Stimulated activated memory B cell treated with anti-CD40 and anti-IgM and Interleukin-4, amounts not matched to agents 10 μg/mL and 1 μg/mL and 100 μg/mL, for 72 hours (primary cell): ENCODE measurements at regions not wholly inside any gene's neighbourhood (a gene's known extent, or its start where the extent isn't known, plus 50 kb on each side); places are given as distances from the start of the nearest gene placed in this dataset.
"Not testable (repeated sequence)": the region's sequence is repeated elsewhere in the genome, so short reads cannot be mapped to it uniquely, and the experiment has no call there.

ENCODE experiments used
- ATAC-seq: fragments of 150-1000 bp; cut with Tn5 transposase; 2 replicates; pipeline ENCODE4 v1.10.0; 2021
- H3K27ac Mint-ChIP-seq: one replicate; pipeline ENCODE4 v1.8.0; 2022; ENCODE audit warnings: mild to moderate bottlenecking, mixed read lengths
- H3K27me3 Mint-ChIP-seq: one replicate; pipeline ENCODE4 v1.8.0; 2022; ENCODE audit warnings: mixed read lengths
- H3K36me3 Mint-ChIP-seq: one replicate; pipeline ENCODE4 v1.8.0; 2022; ENCODE audit warnings: mixed read lengths
- H3K4me1 Mint-ChIP-seq: one replicate; pipeline ENCODE4 v1.8.0; 2022; ENCODE audit warnings: mixed read lengths
- H3K4me3 Mint-ChIP-seq: one replicate; pipeline ENCODE4 v1.8.0; 2022; ENCODE audit warnings: mild to moderate bottlenecking, moderate library complexity, mixed read lengths
- H3K9me3 Mint-ChIP-seq: one replicate; pipeline ENCODE4 v1.8.0; 2022; ENCODE audit warnings: mixed read lengths

- H3K27ac Mint-ChIP-seq: no peak overlapping the region
- no peaks in the 10 kb centered on the region for H3K9me3 Mint-ChIP-seq
- no peak for ATAC-seq
- no peaks in the 10 kb centered on the region for H3K4me1 Mint-ChIP-seq
- H3K4me3 Mint-ChIP-seq: no peak overlapping the region
- no peaks in the 10 kb centered on the region for H3K36me3 Mint-ChIP-seq
- H3K27me3 Mint-ChIP-seq: peaks cover 7% of the 10 kb centered on the region
Measured at GRCh38 chr5:36377192-36377591, 75.5 kb upstream of the RANBP3L start.

GRCh38 chr5:36378551-36378950, 76.8 kb upstream of the RANBP3L start:
- H3K36me3 Mint-ChIP-seq: no peaks in the 10 kb centered on the region
- no peak overlapping the region for H3K4me3 Mint-ChIP-seq
- H3K27ac Mint-ChIP-seq: no peak overlapping the region
- no peaks in the 10 kb centered on the region for H3K27me3 Mint-ChIP-seq
- H3K4me1 Mint-ChIP-seq: no peaks in the 10 kb centered on the region
- ATAC-seq: no peak
- H3K9me3 Mint-ChIP-seq: no peaks in the 10 kb centered on the region

GRCh38 chr5:36382890-36383289, 81.2 kb upstream of the RANBP3L start:
- no peaks in the 10 kb centered on the region for H3K9me3 Mint-ChIP-seq
- H3K4me3 Mint-ChIP-seq: no peak overlapping the region
- no peak overlapping the region for H3K27ac Mint-ChIP-seq
- no peaks in the 10 kb centered on the region for H3K4me1 Mint-ChIP-seq
- no peaks in the 10 kb centered on the region for H3K36me3 Mint-ChIP-seq
- ATAC-seq: no peak
- H3K27me3 Mint-ChIP-seq: peaks cover 18% of the 10 kb centered on the region

DNA sequence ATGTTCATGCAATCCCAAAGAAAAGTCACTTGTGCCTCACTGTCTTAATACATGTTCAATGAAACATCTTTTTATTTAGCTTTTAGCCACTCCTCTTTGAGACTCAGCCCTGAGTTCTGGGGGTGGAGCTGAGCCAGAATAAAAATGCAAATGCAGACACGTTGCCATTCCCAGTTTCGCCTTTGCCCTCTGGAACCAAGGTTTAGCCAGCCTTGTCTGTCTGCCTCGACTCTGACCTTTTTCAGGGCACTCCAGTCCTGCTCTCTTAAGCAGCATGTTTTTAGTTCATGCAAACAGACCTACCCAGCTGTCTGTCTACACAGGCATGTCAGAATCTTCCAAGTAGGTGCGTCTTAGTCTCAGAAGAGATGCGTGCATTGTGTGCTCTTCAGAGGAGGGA, 82.2 kb upstream of the RANBP3L start:
- H3K27ac Mint-ChIP-seq: no peak overlapping the region
- H3K4me1 Mint-ChIP-seq: no peaks in the 10 kb centered on the region
- H3K36me3 Mint-ChIP-seq: no peaks in the 10 kb centered on the region
- no peaks in the 10 kb centered on the region for H3K9me3 Mint-ChIP-seq
- H3K4me3 Mint-ChIP-seq: no peak overlapping the region
- H3K27me3 Mint-ChIP-seq: peaks cover 18% of the 10 kb centered on the region
- ATAC-seq: no peak

GRCh38 chr5:36384845-36385244, 83.1 kb upstream of the RANBP3L start:
- H3K27me3 Mint-ChIP-seq: peaks cover 27% of the 10 kb centered on the region
- H3K4me1 Mint-ChIP-seq: no peaks in the 10 kb centered on the region
- no peaks in the 10 kb centered on the region for H3K9me3 Mint-ChIP-seq
- H3K4me3 Mint-ChIP-seq: no peak overlapping the region
- no peak overlapping the region for H3K27ac Mint-ChIP-seq
- ATAC-seq: no peak
- no peaks in the 10 kb centered on the region for H3K36me3 Mint-ChIP-seq

DNA sequence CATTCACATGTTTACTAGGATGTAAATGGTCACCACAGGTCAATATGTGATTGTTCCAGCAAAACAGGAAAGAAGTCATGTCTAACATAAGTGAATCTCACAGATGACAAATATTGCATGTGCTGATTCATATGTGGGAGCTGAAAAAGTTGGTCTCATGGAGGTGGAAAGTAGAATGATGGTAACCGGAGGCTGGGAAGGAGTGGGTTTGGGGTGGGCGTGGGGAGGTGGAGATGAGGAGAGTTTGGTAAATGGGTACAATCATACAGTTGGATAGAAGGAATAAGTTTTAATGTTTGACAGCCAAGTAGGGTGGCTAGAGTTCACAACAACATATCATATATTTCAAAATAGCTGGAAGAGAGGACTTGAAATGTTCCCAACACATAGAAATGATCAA, 83.8 kb upstream of the RANBP3L start:
- Mint-ChIP-seq H3K36me3 (no peaks in the 10 kb centered on the region), H3K4me1 (no peaks in the 10 kb centered on the region), H3K27me3 (peaks cover 33% of the 10 kb centered on the region), H3K4me3 (no peak overlapping the region), H3K9me3 (no peaks in the 10 kb centered on the region), H3K27ac (no peak overlapping the region)
- ATAC-seq: no peak

GRCh38 chr5:36388288-36388687, 86.6 kb upstream of the RANBP3L start:
- Mint-ChIP-seq H3K4me1 (no peaks in the 10 kb centered on the region), H3K4me3 (no peak overlapping the region), H3K27me3 (peaks cover 46% of the 10 kb centered on the region), H3K9me3 (no peaks in the 10 kb centered on the region), H3K36me3 (no peaks in the 10 kb centered on the region), H3K27ac (no peak overlapping the region)
- ATAC-seq: no peak

GRCh38 chr5:36389245-36389644, 87.5 kb upstream of the RANBP3L start:
- no peak for ATAC-seq
- no peaks in the 10 kb centered on the region for H3K9me3 Mint-ChIP-seq
- peaks cover 55% of the 10 kb centered on the region for H3K27me3 Mint-ChIP-seq
- H3K36me3 Mint-ChIP-seq: no peaks in the 10 kb centered on the region
- no peaks in the 10 kb centered on the region for H3K4me1 Mint-ChIP-seq
- no peak overlapping the region for H3K4me3 Mint-ChIP-seq
- H3K27ac Mint-ChIP-seq: no peak overlapping the region

GRCh38 chr5:36390640-36391039, 88.9 kb upstream of the RANBP3L start:
- H3K27ac Mint-ChIP-seq: no peak overlapping the region
- no peak for ATAC-seq
- peaks cover 1% of the 10 kb centered on the region for H3K4me1 Mint-ChIP-seq
- no peaks in the 10 kb centered on the region for H3K9me3 Mint-ChIP-seq
- peaks cover 54% of the 10 kb centered on the region for H3K27me3 Mint-ChIP-seq
- no peak overlapping the region for H3K4me3 Mint-ChIP-seq
- no peaks in the 10 kb centered on the region for H3K36me3 Mint-ChIP-seq

DNA sequence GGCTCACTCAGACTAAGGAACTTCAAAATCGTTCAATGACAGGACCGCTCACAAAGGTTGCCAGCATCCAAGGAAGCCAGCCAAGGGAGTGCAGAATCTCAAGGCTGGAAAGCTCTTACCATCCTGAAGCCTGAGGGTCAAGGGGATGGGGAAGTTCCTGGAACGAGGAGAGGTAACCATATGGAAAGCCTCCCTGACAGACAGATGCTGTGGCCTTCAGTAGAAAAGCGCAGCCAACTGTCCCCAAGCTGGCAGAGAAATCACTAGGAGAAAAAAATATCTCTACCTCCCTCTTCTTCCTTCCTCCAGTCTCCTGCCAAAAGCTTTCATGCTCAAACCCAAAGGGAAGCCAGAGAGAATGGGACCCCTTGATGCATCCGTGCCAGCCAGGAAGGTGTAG, 90.5 kb upstream of the RANBP3L start:
- Mint-ChIP-seq H3K27me3 (peaks cover 45% of the 10 kb centered on the region), H3K4me3 (no peak overlapping the region), H3K9me3 (no peaks in the 10 kb centered on the region), H3K4me1 (peaks cover 7% of the 10 kb centered on the region), H3K27ac (no peak overlapping the region), H3K36me3 (no peaks in the 10 kb centered on the region)
- no peak for ATAC-seq

GRCh38 chr5:36392818-36393217, 91.1 kb upstream of the RANBP3L start:
- peaks cover 7% of the 10 kb centered on the region for H3K4me1 Mint-ChIP-seq
- H3K9me3 Mint-ChIP-seq: no peaks in the 10 kb centered on the region
- ATAC-seq: no peak
- no peaks in the 10 kb centered on the region for H3K36me3 Mint-ChIP-seq
- no peak overlapping the region for H3K4me3 Mint-ChIP-seq
- H3K27ac Mint-ChIP-seq: no peak overlapping the region
- H3K27me3 Mint-ChIP-seq: peaks cover 42% of the 10 kb centered on the region

- H3K9me3 Mint-ChIP-seq: no peaks in the 10 kb centered on the region
- peaks cover 42% of the 10 kb centered on the region for H3K27me3 Mint-ChIP-seq
- ATAC-seq: no peak
- H3K4me3 Mint-ChIP-seq: no peak overlapping the region
- H3K36me3 Mint-ChIP-seq: no peaks in the 10 kb centered on the region
- H3K4me1 Mint-ChIP-seq: peaks cover 7% of the 10 kb centered on the region
- no peak overlapping the region for H3K27ac Mint-ChIP-seq
Measured at GRCh38 chr5:36393656-36394428, 92.1 kb upstream of the RANBP3L start.

- Mint-ChIP-seq H3K27me3 (peaks cover 29% of the 10 kb centered on the region), H3K36me3 (no peaks in the 10 kb centered on the region), H3K4me3 (no peak overlapping the region), H3K4me1 (peaks cover 7% of the 10 kb centered on the region), H3K9me3 (no peaks in the 10 kb centered on the region), H3K27ac (no peak overlapping the region)
- no peak for ATAC-seq
Measured at GRCh38 chr5:36395260-36395659, 93.6 kb upstream of the RANBP3L start.

DNA sequence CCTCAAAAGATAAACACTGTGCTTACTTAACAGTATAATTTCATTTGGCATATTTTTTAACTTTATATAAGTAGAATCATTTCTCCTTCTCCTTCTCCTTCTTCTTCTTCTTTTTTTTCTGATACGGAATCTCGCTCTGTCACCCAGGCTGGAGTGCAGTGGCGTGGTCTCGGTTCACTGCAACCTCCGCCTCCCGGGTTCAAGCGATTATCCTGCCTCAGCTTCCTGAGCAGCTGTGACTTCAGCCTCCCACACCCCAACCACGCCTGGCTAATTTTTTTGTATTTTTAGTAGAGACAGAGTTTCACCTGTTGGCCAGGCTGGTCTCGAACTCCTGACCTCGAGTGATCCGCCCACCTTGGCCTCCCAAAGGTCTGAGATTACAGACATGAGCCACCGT, 94.2 kb upstream of the RANBP3L start:
- H3K9me3 Mint-ChIP-seq, H3K4me1 Mint-ChIP-seq, H3K36me3 Mint-ChIP-seq, H3K27ac Mint-ChIP-seq, H3K4me3 Mint-ChIP-seq, ATAC-seq: not testable (repeated sequence)
- H3K27me3 Mint-ChIP-seq: peaks cover 23% of the 10 kb centered on the region

GRCh38 chr5:36396640-36397039, 94.9 kb upstream of the RANBP3L start:
- H3K4me3 Mint-ChIP-seq: no peak overlapping the region
- ATAC-seq: no peak
- H3K9me3 Mint-ChIP-seq: no peaks in the 10 kb centered on the region
- no peaks in the 10 kb centered on the region for H3K36me3 Mint-ChIP-seq
- peaks cover 7% of the 10 kb centered on the region for H3K4me1 Mint-ChIP-seq
- H3K27ac Mint-ChIP-seq: no peak overlapping the region
- H3K27me3 Mint-ChIP-seq: peaks cover 16% of the 10 kb centered on the region

- no peak overlapping the region for H3K27ac Mint-ChIP-seq
Measured at GRCh38 chr5:36397901-36398536, 96.3 kb upstream of the RANBP3L start.

More at GRCh38 chr5:36397901-36398536, 96.3 kb upstream of the RANBP3L start:
- no peak for ATAC-seq
- peaks cover 16% of the 10 kb centered on the region for H3K27me3 Mint-ChIP-seq
- H3K4me3 Mint-ChIP-seq: no peak overlapping the region
- peaks cover 7% of the 10 kb centered on the region for H3K4me1 Mint-ChIP-seq
- no peaks in the 10 kb centered on the region for H3K9me3 Mint-ChIP-seq
- no peaks in the 10 kb centered on the region for H3K36me3 Mint-ChIP-seq
